HG02852 (cell line): ENCODE measurements at regions not wholly inside any gene's neighbourhood (a gene's known extent, or its start where the extent isn't known, plus 50 kb on each side); places are given as distances from the start of the nearest gene placed in this dataset.
A peak's percentile ranks its signal among the peaks of the same experiment; 100 is the strongest.
"Not testable (repeated sequence)": the region's sequence is repeated elsewhere in the genome, so short reads cannot be mapped to it uniquely, and the experiment has no call there.

Experiments
- ATAC-seq: cut with Tn5 transposase; IDR thresholded peaks from one replicate; pipeline ENCODE4 v1.9.1; 2021; ENCODE audit warnings: mild to moderate bottlenecking, moderate library complexity; ENCODE audit not compliant: unreplicated experiment

DNA sequence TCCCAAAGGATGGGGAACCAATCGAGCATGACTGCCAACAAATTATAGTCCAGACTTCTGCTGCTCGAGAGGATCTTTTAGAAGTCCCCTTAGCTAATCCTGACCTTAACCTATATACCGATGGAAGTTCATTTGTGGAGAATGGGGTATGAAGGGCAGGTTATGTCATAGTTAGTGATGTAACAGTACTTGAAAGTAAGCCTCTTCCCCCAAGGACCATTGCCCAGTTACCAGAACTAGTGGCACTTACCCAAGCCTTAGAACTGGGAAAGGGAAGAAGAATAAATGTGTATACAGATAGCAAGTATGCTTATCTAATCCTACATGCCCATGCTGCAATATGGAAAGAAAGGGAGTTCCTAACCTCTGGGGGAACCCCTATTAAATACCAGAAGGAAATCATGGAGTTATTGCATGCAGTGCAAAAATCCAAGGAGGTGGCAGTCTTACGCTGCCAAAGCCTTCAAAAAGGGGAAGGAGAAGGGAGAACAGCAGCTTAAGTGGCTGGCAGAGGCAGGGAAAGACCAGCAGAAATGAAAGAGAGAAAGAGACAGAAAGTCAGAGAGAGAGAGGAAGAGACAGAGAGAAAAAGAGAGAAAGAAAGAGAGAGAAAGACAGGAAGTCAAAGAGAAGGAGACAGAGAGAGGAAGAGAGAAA lies 224.4 kb upstream of the SLC8A1 start:
- not testable (repeated sequence) for ATAC-seq

DNA sequence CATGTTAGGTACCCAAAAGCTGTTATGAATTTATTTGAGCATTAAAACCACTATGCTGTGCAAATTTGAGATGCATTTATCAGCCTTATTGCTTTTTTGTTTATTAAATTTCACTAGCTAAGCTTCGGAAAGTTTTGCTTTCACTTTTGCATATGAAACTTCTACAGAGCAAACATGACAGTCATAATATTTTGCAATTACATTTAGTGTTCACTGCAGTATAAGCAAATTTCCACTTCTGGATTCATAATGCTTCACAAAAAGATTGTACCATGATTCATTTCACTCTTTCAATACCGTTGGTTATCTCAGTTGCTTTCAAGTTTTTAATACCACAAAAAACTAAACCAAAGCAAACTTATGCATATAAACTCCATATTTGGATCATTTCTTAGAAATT lies 228.7 kb upstream of the SLC8A1 start:
- ATAC-seq: peak; percentile 69

DNA sequence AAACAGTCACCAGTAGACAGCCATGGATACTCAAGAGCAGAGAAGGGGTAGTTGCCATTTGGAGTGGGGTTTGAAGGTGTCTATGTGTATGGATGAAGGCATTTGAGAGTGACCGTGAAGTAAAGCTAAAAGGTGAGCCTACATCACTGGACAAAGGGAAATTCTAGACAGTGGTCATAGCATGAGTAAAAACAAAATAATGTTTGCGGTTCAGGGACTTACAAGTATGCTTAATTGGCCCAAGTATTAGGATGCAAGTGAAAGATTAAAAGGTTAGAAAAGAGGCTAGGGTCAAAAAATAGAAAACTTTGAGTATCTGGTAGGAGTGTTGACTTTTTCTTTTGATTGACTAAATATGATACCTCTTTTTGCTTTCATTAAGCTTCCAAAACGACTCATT lies 238.1 kb upstream of the SLC8A1 start:
- no peak for ATAC-seq

DNA sequence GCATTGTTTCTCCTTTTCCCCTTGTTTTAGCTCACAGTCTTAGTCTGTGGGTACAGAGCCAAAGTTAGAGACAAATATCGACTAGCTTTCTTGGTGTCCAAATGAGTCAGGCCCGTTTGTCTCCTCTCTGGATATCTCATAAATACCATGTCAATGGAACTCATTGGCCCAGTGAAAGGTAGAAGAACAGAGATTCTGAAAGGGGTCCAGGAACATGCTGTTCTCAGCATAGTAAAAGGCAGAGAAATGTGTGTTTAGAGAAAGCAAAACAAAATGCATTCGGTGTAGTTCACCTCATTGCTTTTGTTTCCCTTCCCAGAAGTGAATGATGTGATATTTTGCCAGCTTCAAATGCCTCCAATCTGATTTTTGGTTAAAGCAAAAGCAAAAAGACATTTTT lies 238.6 kb upstream of the SLC8A1 start:
- no peak for ATAC-seq

DNA sequence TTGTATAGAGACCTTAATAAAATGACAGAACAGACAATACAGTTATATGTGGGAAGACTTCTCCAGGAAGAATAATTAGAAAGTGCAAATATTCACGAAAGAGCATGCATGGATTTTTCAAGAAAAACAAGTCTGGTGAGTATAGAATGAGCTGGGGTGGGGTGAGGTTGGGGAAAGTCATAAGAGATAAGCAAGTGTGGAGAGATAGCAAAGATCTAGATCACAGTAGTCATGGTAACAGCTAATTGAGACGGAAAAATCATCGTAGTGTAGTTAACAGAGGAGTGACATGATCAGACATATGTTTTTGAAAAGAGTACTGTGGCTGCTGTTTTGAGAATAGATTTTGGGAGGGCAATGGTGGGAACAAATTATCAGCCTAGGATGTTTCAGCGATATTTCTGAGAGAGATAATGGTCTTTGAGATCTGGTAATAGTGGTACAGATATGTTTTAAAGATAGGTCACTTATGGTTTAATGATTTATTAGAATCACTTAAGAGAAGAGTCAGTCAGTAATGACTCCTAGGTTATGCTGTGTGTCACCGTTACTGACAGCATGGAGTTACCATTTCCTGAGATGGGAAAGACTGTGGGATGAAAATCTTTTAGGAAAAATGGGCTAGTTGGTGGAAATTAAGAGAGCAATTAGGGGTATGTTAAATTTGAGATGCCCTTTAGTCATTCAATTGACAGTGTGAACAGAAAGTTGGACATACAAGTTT lies 248.5 kb upstream of the SLC8A1 start:
- ATAC-seq: no peak

DNA sequence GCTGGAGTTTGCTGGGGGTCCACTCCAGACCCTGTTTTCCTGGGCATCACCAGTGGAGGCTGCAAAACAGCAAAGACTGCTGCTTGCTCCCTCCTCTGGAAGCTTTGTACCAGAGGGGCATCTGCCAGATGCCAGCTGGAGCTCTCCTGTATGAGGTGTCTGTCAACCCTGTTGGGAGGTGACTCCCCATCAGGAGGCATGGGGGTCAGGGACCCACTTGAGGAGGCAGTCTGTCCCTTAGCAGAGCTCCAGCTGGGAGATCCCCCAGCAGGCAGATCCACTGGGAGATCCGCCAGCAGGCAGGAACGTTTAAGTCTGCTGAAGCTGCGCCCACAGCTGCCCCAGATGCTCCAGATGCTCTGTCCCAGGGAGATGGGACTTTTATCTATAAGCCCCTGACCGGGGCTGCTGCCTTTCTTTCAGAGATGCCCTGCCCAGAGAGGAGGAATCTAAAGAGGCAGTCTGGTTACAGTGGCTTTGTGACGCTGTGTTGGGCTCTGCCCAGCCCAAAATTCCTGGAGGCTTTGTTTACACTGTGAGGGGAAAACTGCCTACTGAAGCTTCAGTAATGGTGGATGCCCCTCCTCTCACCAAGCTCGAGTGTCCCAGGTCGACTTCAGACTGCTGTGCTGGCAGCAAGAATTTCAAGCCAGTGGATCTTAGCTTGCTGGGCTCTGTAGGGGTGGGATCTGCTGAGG lies 260.5 kb upstream of the SLC8A1 start:
- not testable (repeated sequence) for ATAC-seq

DNA sequence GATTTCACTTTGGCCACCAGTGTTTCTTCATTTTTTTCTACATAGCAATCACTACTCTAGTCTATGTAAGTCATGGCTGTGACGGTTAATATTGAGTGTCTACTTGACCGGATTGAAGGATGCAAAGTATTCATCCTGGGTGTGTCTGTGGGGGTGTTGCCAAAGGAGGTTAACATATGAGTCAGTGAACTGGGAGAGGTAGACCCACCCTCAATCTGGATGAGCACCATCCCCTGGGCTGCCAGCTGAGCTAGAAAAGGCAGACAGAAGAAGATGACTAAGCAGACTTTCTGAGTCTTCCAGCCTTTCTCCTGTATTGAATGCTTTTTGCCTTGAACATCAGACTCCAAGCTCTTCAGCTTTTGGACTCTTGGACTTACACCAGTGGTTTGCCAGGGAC lies 265.0 kb upstream of the SLC8A1 start:
- no peak for ATAC-seq

DNA sequence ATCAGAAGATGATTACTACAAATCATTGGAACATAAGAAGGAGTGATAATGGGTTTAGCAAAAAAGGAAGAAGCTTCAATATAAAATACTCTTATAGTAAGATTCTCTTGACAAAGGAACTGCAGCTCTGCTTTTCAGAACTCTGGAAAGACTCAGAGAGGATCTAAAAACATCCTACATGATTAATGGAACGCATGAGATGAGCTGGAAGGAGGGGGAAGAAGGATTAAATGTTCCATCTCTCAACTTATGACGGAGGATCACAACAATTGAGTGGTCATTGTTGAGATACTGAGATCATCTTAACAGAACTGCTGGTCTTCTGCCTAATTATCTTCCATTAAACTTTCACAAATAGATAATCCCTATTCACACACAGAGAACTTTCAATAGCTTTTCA lies 267.5 kb upstream of the SLC8A1 start:
- ATAC-seq: no peak

DNA sequence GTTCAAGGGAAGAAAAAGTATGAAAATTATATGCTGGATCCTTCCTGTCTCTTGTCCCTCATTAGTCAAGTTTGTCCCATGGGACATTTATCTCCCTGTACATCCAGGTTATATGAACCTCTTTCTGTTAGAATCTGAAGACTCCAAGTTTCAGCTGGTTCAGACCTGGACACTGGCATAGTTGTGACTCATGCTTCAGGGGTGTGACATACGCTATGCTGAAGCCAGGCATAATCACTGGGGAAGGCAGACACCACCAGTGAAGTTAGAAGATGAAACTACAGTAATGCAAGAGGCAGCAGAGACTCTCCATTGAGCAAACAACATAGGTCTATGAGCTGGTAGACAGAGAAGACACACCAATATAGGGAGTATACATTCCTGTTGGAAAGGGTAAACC lies 269.7 kb upstream of the SLC8A1 start:
- ATAC-seq: no peak

DNA sequence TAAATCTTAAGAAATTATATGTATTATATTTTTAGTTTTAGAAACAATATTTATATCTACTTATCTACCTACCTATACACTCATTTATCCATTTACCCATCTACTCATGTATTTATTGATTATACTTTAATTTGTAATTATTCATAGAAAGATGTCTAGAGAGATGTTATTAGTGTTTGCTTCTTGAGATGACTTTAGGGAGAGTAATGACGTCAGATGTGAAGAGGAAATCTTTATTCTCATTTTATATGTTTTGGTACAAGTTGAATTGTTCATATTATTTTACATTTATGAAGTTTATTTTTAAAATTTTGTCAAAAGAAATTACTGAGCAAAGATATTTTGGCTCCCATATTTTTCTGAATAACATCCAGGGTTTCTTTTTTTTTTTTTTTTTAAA lies 271.3 kb upstream of the SLC8A1 start:
- ATAC-seq: no peak

DNA sequence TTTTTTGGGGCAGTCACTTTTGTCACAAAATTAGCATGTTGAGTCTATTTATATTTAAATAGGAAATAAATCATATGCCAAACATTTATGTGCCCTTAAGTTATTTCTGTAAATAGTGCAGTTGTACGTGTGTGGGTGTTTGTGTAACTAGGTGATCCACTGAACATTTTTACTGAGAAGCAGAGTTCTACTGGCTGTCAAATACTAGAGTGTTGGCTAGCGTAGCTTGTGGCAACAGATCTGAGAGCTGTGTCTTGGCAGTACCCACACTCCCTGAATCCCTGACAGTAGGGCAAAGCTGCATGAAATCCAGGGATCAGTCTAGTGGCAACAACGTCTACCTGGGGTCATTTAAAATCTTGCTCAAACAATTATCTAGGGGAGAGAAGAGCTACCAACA lies 273.1 kb upstream of the SLC8A1 start:
- no peak for ATAC-seq

DNA sequence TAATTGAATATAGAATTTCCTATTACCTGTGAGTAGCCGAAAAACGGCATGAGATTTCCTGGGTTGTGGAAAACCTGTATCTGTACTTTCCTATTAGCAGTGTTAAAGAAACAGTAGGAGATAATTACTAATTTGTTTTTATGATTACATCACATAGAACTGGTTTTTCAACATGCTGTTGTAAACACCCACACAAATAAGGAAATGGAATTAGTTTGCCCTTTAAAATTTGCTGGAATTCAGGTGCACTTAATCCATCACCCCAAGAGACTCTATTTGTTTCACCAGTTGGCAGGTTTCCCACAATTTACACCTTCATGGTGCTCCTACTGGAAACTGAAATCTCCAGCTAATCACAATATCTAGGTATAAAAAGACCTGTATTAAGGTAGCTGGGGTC lies 274.1 kb upstream of the SLC8A1 start:
- no peak for ATAC-seq

DNA sequence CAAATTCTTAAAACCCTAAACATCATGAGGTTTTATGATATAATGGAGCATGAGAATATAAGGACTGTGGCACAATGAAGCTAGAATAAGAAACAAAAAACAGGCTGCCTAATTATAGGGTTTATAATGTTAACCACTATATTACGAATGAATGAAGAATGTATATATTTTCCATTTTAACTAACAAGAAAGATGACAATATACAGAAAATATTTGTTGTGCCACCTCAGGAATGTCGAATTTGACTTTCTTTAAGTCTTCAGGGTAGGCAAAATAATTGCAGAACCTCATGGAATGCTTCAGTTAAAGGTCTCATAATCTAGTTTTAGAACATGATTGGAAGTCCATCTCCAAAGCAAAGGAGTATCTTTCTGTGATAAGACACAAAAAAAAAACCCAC lies 282.9 kb upstream of the SLC8A1 start:
- ATAC-seq: no peak

DNA sequence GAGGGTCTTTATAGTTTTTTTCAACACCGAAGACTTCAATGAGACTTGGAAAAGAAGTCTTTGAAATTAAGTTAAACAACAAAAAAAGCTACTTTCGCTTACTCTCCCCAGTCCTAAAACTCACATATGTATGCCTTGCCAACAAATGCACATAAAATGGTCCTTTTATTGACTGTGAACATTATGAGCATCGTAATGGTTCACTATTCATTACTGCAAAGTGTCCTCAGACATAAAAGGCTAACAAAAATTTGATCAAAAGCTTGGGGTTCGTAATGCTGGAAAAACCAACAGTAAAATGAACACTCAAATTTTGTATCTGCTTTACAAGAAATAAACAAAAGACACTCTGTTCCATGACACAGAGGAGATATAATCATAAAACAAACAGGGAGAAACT lies 285.3 kb upstream of the SLC8A1 start:
- ATAC-seq: no peak

DNA sequence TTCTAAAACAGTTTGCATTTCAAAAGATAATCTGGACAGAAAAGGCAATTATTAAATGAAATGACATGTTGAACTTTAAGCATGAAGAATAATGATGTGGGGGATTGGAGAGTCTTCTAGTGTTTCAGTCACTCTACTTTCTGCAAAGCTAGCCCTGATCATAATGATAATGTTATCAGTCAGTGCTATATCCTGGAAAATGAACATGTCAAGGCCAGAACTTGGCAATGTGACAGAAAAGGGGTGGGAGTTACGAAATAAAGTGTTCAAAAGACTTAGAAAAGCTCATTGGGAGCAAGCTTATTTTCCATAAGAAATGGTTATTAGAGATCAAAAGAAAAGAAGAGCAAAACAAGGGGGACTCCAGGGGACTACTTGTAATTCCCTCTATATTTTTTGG lies 288.5 kb upstream of the SLC8A1 start:
- ATAC-seq: no peak

DNA sequence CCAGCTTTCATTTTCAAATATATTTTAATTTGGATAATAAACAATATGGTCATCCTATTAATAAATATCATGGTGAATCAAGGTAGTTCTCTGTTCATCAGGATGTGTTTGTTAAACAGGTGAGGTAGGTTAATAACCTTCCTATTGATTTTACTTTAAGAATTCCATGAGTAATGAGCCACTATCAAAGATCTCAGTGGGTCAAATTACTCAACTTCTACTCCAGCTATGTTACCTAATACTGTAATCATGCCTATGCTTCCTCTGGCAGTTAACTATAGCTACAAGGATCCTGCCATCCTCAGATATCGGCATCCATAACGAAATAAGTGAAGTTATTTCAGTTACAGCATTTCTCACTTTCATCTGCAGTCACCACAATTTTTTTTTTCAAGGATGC lies 289.6 kb upstream of the SLC8A1 start:
- no peak for ATAC-seq

DNA sequence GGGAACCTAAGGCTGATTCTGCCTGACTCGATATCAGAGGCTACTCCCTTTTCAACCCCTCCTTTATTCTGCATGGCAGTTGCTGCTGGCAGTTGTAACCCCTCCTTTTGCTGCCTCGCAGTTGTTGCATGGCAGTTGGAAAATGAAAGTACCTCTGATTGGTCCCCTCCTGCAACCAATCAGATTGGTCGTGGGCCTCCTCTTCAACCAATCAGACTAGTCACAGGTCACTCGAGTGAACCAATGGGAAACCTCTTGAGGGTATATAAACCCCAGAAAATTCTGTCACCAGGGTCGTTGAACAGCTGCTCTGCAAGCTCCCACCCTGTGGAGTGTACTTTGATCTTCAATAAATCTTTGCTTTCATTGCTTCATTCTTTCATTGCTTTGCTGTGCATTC lies 294.3 kb upstream of the SLC8A1 start:
- ATAC-seq: no peak

DNA sequence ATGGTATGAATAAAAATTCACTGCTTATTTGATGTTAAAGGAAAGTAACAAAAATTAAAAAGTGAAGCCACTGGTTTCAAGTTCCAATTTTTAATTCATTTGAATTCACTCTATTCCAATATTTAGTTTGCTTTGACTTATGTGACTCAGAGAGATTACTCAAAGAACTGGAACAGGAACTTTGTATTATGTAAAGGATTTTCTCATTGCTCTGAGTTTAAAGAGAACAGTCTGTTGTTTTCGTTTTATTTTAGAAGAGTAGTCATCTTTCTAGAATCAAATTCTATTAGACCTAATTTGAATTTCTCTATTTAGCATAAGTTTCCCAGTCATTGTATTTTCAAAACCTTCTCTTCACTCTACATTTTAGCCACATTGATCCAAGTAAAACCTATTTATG lies 300.1 kb upstream of the SLC8A1 start:
- no peak for ATAC-seq

DNA sequence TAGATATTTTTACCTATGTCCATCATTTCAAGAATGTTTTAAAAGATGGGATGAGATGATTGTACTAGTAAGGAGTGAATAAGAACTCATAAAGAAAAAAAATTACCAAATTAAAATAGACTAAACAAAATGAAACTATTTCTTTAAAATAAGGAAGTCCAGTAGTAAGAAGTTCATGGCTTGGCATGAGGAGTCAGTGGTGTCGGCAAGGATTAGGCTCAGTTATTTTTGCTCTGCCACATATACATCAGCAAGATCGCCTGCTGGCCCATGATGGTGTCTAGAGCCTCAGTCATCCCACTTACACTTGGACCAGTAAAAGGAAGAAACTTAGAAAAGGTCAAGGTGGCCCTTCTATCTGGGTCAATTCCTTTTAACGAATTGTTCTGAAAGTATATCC lies 300.9 kb upstream of the SLC8A1 start:
- no peak for ATAC-seq

DNA sequence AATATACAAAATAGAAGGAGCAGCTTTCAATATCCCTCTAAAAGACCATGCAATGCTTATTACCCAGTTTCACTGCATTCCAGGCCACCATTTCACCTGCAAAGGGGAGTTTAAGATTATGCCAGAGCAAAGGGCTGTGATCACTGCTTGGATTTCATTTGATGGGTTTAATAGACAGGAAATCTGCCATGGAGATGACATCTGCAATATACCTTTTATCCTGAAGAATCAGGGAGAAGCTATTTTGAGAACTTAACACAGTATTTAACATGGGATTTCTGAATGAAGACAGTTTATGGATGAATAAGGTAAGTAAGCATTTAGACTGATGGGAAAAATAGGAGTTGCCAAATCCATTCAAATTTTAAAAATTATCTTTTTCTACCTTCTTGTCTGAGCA lies 303.0 kb upstream of the SLC8A1 start:
- no peak for ATAC-seq

DNA sequence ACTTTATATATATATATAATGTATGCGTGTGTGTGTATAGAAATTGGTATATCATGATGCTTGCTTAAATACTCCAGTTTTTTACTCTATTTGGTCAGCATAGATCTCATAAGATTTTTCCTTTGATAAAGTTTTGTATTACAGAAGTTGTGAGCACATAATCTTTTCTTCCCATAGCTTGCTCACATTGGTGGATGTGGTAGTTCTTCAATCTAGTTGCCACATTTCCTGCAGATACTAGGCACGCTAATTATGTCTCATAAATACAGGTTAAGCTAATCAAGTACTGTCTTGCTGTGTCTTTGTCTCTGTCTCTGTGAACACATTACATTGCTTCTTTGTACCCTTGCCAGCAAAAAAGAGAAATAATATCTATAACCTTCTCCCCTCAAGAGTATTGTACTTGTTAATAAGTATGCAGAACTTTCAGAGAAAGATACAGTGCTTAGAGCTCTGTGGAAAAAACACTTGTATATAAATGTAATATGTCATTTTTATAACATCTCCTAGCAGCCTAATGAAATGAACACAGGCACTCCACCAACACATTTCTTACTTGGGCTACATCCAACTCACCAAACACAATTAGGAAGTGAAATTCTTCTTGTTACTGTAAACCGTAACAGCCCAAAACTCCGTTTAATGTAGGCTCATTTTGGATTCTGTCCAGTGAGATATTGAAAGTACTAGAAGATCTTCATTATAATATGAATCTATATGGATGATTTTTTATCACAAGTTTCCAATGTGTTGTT lies 306.7 kb upstream of the SLC8A1 start:
- ATAC-seq: no peak
